Brain pericyte (primary cell): ENCODE measurements at regions not wholly inside any gene's neighbourhood (a gene's known extent, or its start where the extent isn't known, plus 50 kb on each side); places are given as distances from the start of the nearest gene placed in this dataset.

ENCODE experiments used
- DNase-seq: peaks from one replicate; pipeline ENCODE4 v3.0.0-alpha.2; 2012; ENCODE audit warnings: low read depth, low spot score

- DNase-seq = no peak
Observed at GRCh38 chr11:92477686-92478085, 253.1 kb downstream of the FAT3 start.

GRCh38 chr11:92480499-92480898, 255.9 kb downstream of the FAT3 start:
- DNase-seq = no peak

- DNase-seq = no peak
Observed at GRCh38 chr11:92482492-92483060, 258.0 kb downstream of the FAT3 start.

GRCh38 chr11:92484570-92484969, 260.0 kb downstream of the FAT3 start:
- DNase-seq = no peak

- no peak for DNase-seq
Observed at GRCh38 chr11:92489826-92490399, 265.3 kb downstream of the FAT3 start.

- no peak for DNase-seq
Observed at GRCh38 chr11:92492372-92492771, 267.8 kb downstream of the FAT3 start.

- DNase-seq = no peak
Observed at GRCh38 chr11:92495107-92495793, 270.6 kb downstream of the FAT3 start.

GRCh38 chr11:92500453-92500852, 275.8 kb downstream of the FAT3 start:
- no peak for DNase-seq

GRCh38 chr11:92501066-92501739, 276.6 kb downstream of the FAT3 start:
- DNase-seq = no peak

- no peak for DNase-seq
Observed at GRCh38 chr11:92504004-92504403, 279.4 kb downstream of the FAT3 start.

- no peak for DNase-seq
Observed at GRCh38 chr11:92504534-92504933, 279.9 kb downstream of the FAT3 start.

GRCh38 chr11:92505689-92506088, 281.1 kb downstream of the FAT3 start:
- DNase-seq = no peak

- no peak for DNase-seq
Observed at GRCh38 chr11:92506809-92507336, 282.3 kb downstream of the FAT3 start.

GRCh38 chr11:92510591-92510990, 286.0 kb downstream of the FAT3 start:
- DNase-seq = no peak

- no peak for DNase-seq
Observed at GRCh38 chr11:92511522-92512203, 287.0 kb downstream of the FAT3 start.

GRCh38 chr11:92512204-92512569, 287.6 kb downstream of the FAT3 start:
- DNase-seq = no peak

- no peak for DNase-seq
Observed at GRCh38 chr11:92523611-92524010, 299.0 kb downstream of the FAT3 start.

GRCh38 chr11:92524542-92524941, 299.9 kb downstream of the FAT3 start:
- no peak for DNase-seq

GRCh38 chr11:92527467-92527866, 302.8 kb downstream of the FAT3 start:
- DNase-seq = no peak

- DNase-seq = no peak
Observed at GRCh38 chr11:92528001-92528400, 303.4 kb downstream of the FAT3 start.

- DNase-seq = no peak
Observed at GRCh38 chr11:92531065-92531739, 306.6 kb downstream of the FAT3 start.
